ENCODE measurements at regions not wholly inside any gene's neighbourhood (a gene's known extent, or its start where the extent isn't known, plus 50 kb on each side); places are given as distances from the start of the nearest gene placed in this dataset.
"Not testable (repeated sequence)": the region's sequence is repeated elsewhere in the genome, so short reads cannot be mapped to it uniquely, and the experiment has no call there.

GRCh38 chr5:163185315-163185714, 252.1 kb upstream of the CCNG1 start:
- DNase-seq, result no peak

GRCh38 chr5:163189023-163189553, 248.3 kb upstream of the CCNG1 start:
- no peak for DNase-seq

GRCh38 chr5:163190283-163190682, 247.1 kb upstream of the CCNG1 start:
- no peak for DNase-seq

GRCh38 chr5:163190784-163191183, 246.6 kb upstream of the CCNG1 start:
- no peak for DNase-seq

GRCh38 chr5:163193886-163194285, 243.5 kb upstream of the CCNG1 start:
- no peak for DNase-seq

GRCh38 chr5:163205645-163206044, 231.8 kb upstream of the CCNG1 start:
- DNase-seq, result no peak

GRCh38 chr5:163221581-163221980, 215.8 kb upstream of the CCNG1 start:
- no peak for DNase-seq

- DNase-seq, result no peak
These were observed 214.4 kb upstream of the CCNG1 start for GRCh38 chr5:163222982-163223381.

GRCh38 chr5:163244445-163244987, 192.9 kb upstream of the CCNG1 start:
- no peak for DNase-seq

GRCh38 chr5:163245584-163245983, 191.8 kb upstream of the CCNG1 start:
- DNase-seq, result no peak

GRCh38 chr5:163248333-163248732, 189.1 kb upstream of the CCNG1 start:
- no peak for DNase-seq

GRCh38 chr5:163248871-163249270, 188.5 kb upstream of the CCNG1 start:
- DNase-seq, result no peak

- DNase-seq, result no peak
These were observed 184.4 kb upstream of the CCNG1 start for GRCh38 chr5:163252950-163253349.

GRCh38 chr5:163259495-163259894, 177.9 kb upstream of the CCNG1 start:
- no peak for DNase-seq

- DNase-seq, result no peak
These were observed 176.9 kb upstream of the CCNG1 start for GRCh38 chr5:163260471-163260870.

GRCh38 chr5:163260961-163261360, 176.4 kb upstream of the CCNG1 start:
- DNase-seq, result no peak

- DNase-seq, result no peak
These were observed 175.6 kb upstream of the CCNG1 start for GRCh38 chr5:163261647-163262269.

GRCh38 chr5:163266249-163266648, 171.1 kb upstream of the CCNG1 start:
- DNase-seq, result not testable (repeated sequence)

- peak; percentile 12 for DNase-seq
These were observed 167.8 kb upstream of the CCNG1 start for GRCh38 chr5:163269624-163270023.

GRCh38 chr5:163276466-163276865, 160.9 kb upstream of the CCNG1 start:
- DNase-seq, result no peak

GRCh38 chr5:163280897-163281296, 156.5 kb upstream of the CCNG1 start:
- DNase-seq, result not testable (repeated sequence)

- DNase-seq, result no peak
These were observed 155.9 kb upstream of the CCNG1 start for GRCh38 chr5:163281512-163281911.

- no peak for DNase-seq
These were observed 143.6 kb upstream of the CCNG1 start for GRCh38 chr5:163293836-163294235.

- peak; percentile 4 for DNase-seq
These were observed 133.7 kb upstream of the CCNG1 start for GRCh38 chr5:163303718-163304117.

GRCh38 chr5:163305655-163306054, 131.7 kb upstream of the CCNG1 start:
- no peak for DNase-seq

All from NCI-H82 (cell line).